ENCODE measurements at regions not wholly inside any gene's neighbourhood (a gene's known extent, or its start where the extent isn't known, plus 50 kb on each side); places are given as distances from the start of the nearest gene placed in this dataset.

DNA sequence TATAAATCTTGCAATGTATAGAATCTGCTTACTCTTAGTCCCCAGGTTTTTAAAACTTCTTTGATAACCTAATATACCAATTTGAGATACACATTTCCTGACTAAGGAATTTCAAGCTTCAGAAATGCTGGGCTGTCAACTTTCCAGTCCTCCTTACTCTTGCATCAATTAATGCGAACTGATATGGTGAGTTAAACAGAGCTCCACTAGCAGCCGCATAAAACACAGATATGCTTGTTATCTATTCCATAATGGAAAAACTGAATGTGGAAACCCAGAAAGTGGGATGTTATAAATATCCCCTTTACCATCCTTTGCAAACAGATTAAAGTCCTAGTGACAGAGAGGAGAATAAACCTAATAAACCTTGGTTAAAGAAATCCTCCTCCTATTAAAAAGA lies 1913.7 kb downstream of the STIM2 start:
- TF ChIP-seq, protein P1, sequence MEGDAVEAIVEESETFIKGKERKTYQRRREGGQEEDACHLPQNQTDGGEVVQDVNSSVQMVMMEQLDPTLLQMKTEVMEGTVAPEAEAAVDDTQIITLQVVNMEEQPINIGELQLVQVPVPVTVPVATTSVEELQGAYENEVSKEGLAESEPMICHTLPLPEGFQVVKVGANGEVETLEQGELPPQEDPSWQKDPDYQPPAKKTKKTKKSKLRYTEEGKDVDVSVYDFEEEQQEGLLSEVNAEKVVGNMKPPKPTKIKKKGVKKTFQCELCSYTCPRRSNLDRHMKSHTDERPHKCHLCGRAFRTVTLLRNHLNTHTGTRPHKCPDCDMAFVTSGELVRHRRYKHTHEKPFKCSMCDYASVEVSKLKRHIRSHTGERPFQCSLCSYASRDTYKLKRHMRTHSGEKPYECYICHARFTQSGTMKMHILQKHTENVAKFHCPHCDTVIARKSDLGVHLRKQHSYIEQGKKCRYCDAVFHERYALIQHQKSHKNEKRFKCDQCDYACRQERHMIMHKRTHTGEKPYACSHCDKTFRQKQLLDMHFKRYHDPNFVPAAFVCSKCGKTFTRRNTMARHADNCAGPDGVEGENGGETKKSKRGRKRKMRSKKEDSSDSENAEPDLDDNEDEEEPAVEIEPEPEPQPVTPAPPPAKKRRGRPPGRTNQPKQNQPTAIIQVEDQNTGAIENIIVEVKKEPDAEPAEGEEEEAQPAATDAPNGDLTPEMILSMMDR (IDR thresholded peaks at IDR 0.05) = no peak
- no peak for TF ChIP-seq POLR2AphosphoS5 (IDR thresholded peaks at IDR 0.05)
- no peak for TF ChIP-seq POLR2A (IDR thresholded peaks at IDR 0.05)
